ENCODE measurements at regions not wholly inside any gene's neighbourhood (a gene's known extent, or its start where the extent isn't known, plus 50 kb on each side); places are given as distances from the start of the nearest gene placed in this dataset.

DNA sequence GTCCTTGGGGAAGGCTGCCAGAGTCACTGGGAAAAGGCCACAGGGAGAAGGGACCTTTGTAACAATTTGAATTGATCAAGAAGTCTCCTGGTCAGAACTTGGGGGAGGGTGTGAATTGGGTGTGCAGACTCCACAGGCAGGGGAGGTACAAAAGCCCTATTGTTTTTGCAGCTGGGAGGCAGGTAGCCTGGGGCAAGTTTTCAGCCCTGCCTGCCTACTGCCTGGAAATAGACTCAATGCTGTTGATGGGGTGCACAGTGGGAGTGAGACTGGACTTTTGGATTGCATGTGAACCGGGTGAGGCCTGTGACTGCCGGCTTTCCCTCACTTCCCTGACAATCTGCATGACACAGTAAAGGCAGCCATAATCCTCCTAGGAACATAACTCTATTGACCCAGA lies 947.0 kb downstream of the REEP3 start:
- Histone ChIP-seq H3F3A (ENCODE audit: insufficient read depth, low read length) (no peaks in the 10 kb centered on the region), H3K4me1 (ENCODE audit: low read length) (no peaks in the 10 kb centered on the region), H3K27ac (ENCODE audit: low read length) (no peak overlapping the region), H3K9me3 (replicated peaks; ENCODE audit: insufficient read depth, low read length) (no peaks in the 10 kb centered on the region), H3K4me3 (ENCODE audit: low read length) (no peak overlapping the region), H2AFZ (ENCODE audit: low read length) (no peak overlapping the region), H3K36me3 (replicated peaks; ENCODE audit: insufficient read depth, low read length) (no peaks in the 10 kb centered on the region), H3K27me3 (replicated peaks; ENCODE audit: insufficient read depth, low read length) (no peaks in the 10 kb centered on the region), H3K4me2 (ENCODE audit: low read depth, low read length) (no peak overlapping the region), H4K20me1 (ENCODE audit: insufficient read depth, low read length) (no peaks in the 10 kb centered on the region), H3K9me2 (replicated peaks; ENCODE audit: insufficient read depth, low read length) (no peaks in the 10 kb centered on the region), H3K79me2 (ENCODE audit: low read length) (no peaks in the 10 kb centered on the region), H3K9ac (ENCODE audit: low read length) (no peak overlapping the region)
- TF ChIP-seq EZH2phosphoT487 (IDR thresholded peaks at IDR 0.05; ENCODE audit: low read length) (no peak), EZH2 (optimal IDR thresholded peaks at IDR 0.05; ENCODE audit: low read depth, low read length) (no peak)
- TF ChIP-seq, protein P1, sequence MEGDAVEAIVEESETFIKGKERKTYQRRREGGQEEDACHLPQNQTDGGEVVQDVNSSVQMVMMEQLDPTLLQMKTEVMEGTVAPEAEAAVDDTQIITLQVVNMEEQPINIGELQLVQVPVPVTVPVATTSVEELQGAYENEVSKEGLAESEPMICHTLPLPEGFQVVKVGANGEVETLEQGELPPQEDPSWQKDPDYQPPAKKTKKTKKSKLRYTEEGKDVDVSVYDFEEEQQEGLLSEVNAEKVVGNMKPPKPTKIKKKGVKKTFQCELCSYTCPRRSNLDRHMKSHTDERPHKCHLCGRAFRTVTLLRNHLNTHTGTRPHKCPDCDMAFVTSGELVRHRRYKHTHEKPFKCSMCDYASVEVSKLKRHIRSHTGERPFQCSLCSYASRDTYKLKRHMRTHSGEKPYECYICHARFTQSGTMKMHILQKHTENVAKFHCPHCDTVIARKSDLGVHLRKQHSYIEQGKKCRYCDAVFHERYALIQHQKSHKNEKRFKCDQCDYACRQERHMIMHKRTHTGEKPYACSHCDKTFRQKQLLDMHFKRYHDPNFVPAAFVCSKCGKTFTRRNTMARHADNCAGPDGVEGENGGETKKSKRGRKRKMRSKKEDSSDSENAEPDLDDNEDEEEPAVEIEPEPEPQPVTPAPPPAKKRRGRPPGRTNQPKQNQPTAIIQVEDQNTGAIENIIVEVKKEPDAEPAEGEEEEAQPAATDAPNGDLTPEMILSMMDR (IDR thresholded peaks at IDR 0.05; ENCODE audit: low read length) = no peak
- DNase-seq = no peak

DNA sequence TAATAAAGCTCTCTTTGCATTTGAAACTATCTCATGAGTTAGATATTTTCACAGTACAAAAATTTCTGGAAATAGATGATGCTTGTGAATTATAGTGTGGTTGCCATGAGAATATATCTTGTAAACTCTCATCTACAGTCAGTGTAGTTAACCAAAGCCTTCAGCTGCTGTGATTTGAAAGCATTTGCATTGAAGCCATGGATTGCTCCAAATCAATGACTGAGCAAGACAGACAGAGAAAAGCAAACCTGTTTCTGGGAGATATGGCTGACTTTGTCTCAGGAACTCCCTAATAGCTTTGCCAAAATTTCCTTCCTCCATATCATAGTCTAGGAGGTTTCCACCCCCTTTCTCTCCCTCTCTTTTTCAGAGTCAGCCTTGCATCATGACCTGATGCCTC lies 955.3 kb downstream of the REEP3 start:
- Histone ChIP-seq H3K9me2 (replicated peaks; ENCODE audit: insufficient read depth, low read length) (no peaks in the 10 kb centered on the region), H3K4me2 (ENCODE audit: low read depth, low read length) (no peak overlapping the region), H2AFZ (ENCODE audit: low read length) (no peak overlapping the region), H4K20me1 (ENCODE audit: insufficient read depth, low read length) (no peaks in the 10 kb centered on the region), H3K79me2 (ENCODE audit: low read length) (no peaks in the 10 kb centered on the region), H3K9me3 (replicated peaks; ENCODE audit: insufficient read depth, low read length) (no peaks in the 10 kb centered on the region), H3F3A (ENCODE audit: insufficient read depth, low read length) (no peaks in the 10 kb centered on the region), H3K4me3 (ENCODE audit: low read length) (no peak overlapping the region), H3K9ac (ENCODE audit: low read length) (no peak overlapping the region), H3K27me3 (replicated peaks; ENCODE audit: insufficient read depth, low read length) (no peaks in the 10 kb centered on the region), H3K36me3 (replicated peaks; ENCODE audit: insufficient read depth, low read length) (no peaks in the 10 kb centered on the region), H3K27ac (ENCODE audit: low read length) (no peak overlapping the region), H3K4me1 (ENCODE audit: low read length) (no peaks in the 10 kb centered on the region)
- no peak for DNase-seq
- TF ChIP-seq EZH2phosphoT487 (IDR thresholded peaks at IDR 0.05; ENCODE audit: low read length) (no peak), EZH2 (optimal IDR thresholded peaks at IDR 0.05; ENCODE audit: low read depth, low read length) (no peak)
- TF ChIP-seq, protein P1 (IDR thresholded peaks at IDR 0.05; ENCODE audit: low read length) = no peak

DNA sequence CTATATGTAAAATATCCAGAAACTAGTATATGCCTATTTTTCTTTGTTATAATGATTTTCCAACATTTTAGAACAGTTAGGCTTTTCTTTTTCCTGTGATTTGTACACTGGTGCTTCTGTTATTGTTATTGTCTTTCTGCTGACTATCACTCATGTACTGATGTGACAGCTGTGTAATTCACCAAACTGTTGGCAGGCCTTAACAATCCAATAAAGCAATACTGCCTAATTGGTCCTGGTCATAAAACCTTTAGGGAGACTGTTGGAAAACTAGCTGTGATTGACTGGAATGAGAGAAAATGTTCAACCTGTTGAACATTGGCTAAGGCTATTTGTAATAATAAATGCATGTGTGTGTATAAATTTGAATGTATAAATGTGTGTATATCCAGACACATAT lies 956.6 kb downstream of the REEP3 start:
- Histone ChIP-seq H3K27ac (ENCODE audit: low read length) (no peak overlapping the region), H3K27me3 (replicated peaks; ENCODE audit: insufficient read depth, low read length) (no peaks in the 10 kb centered on the region), H3K4me3 (ENCODE audit: low read length) (no peak overlapping the region), H4K20me1 (ENCODE audit: insufficient read depth, low read length) (no peaks in the 10 kb centered on the region), H3K9me3 (replicated peaks; ENCODE audit: insufficient read depth, low read length) (no peaks in the 10 kb centered on the region), H3F3A (ENCODE audit: insufficient read depth, low read length) (no peaks in the 10 kb centered on the region), H3K36me3 (replicated peaks; ENCODE audit: insufficient read depth, low read length) (no peaks in the 10 kb centered on the region), H3K79me2 (ENCODE audit: low read length) (no peaks in the 10 kb centered on the region), H2AFZ (ENCODE audit: low read length) (no peak overlapping the region), H3K9ac (ENCODE audit: low read length) (no peak overlapping the region), H3K4me1 (ENCODE audit: low read length) (no peaks in the 10 kb centered on the region), H3K9me2 (replicated peaks; ENCODE audit: insufficient read depth, low read length) (no peaks in the 10 kb centered on the region), H3K4me2 (ENCODE audit: low read depth, low read length) (no peak overlapping the region)
- TF ChIP-seq, protein P1 (IDR thresholded peaks at IDR 0.05; ENCODE audit: low read length) = no peak
- DNase-seq = no peak

All from MM.1S (cell line).